A673 (cell line): ENCODE measurements at regions not wholly inside any gene's neighbourhood (a gene's known extent, or its start where the extent isn't known, plus 50 kb on each side); places are given as distances from the start of the nearest gene placed in this dataset.

Experiments
- BruUV-seq: library from RNA; stranded (reverse); fragments of 400-500 nt; replicated peaks from 2 replicates; lab custom pipeline; 2021; lab: Mats Ljungman, UMichigan
- CTCF ChIA-PET: fragments of 300-600 bp; sonication (Branson Sonifier 250); formaldehyde crosslinking; loops from one replicate; lab custom pipeline; 2022; ENCODE audit warnings: antibody characterized with exemption; lab: Charles Lee
- POLR2A ChIA-PET: fragments of 300-600 bp; sonication (Branson Sonifier 250); formaldehyde crosslinking; loops from one replicate; lab custom pipeline; 2022; ENCODE audit warnings: antibody characterized with exemption; ENCODE audit not compliant: low non-redundant PET; lab: Charles Lee
- DNase-seq: peaks from one replicate; pipeline ENCODE4 v3.0.0-alpha.2; 2015; ENCODE audit warnings: low spot score
- H3K27ac ChIP-seq: fragments of 200-600 bp; sonication (generic); 2 replicates; pipeline ENCODE4 v1.5.1; 2016; ENCODE audit warnings: mixed run types, low read depth, mild to moderate bottlenecking, mixed read lengths, antibody characterized with exemption, low read length; ENCODE audit not compliant: poor library complexity, severe bottlenecking
- H3K27me3 ChIP-seq: fragments of 200-600 bp; sonication (generic); replicated peaks from 2 replicates; pipeline ENCODE4 v1.6.1; 2017; ENCODE audit warnings: mixed run types, low read depth, mild to moderate bottlenecking, mixed read lengths, antibody characterized with exemption, low read length; ENCODE audit not compliant: insufficient read depth, poor library complexity
- H3K36me3 ChIP-seq: fragments of 200-600 bp; sonication (generic); 2 replicates; pipeline ENCODE4 v1.6.1; 2016; ENCODE audit warnings: mixed run types, mild to moderate bottlenecking, mixed read lengths, antibody characterized with exemption, low read length; ENCODE audit not compliant: insufficient read depth, poor library complexity, severe bottlenecking
- H3K4me1 ChIP-seq: fragments of 200-600 bp; sonication (generic); 2 replicates; pipeline ENCODE4 v1.6.1; 2017; ENCODE audit warnings: mixed run types, mild to moderate bottlenecking, mixed read lengths, antibody characterized with exemption, low read length; ENCODE audit not compliant: insufficient read depth, poor library complexity, severe bottlenecking
- H3K4me3 ChIP-seq: fragments of 200-600 bp; sonication (generic); 2 replicates; pipeline ENCODE4 v1.5.1; 2016; ENCODE audit warnings: low read depth, mixed run types, mild to moderate bottlenecking, mixed read lengths, low read length; ENCODE audit not compliant: poor library complexity, severe bottlenecking
- H3K9me3 ChIP-seq: fragments of 200-600 bp; sonication (generic); 2 replicates; pipeline ENCODE4 v1.6.1; 2016; ENCODE audit warnings: mixed run types, low read depth, mild to moderate bottlenecking, mixed read lengths, antibody characterized with exemption, low read length; ENCODE audit not compliant: poor library complexity, severe bottlenecking
- CTCF ChIP-seq: fragments of 300-800, 200-600 bp; sonication (generic); conservative IDR thresholded peaks from 2 replicates; pipeline ENCODE4 v1.5.1; 2017; ENCODE audit warnings: low read depth, mild to moderate bottlenecking, antibody characterized with exemption, low read length, moderate library complexity, mixed read lengths
- EZH2 ChIP-seq: fragments of 200-600 bp; sonication (generic); IDR thresholded peaks from 2 replicates; pipeline ENCODE4 v1.6.1; 2017; ENCODE audit warnings: borderline replicate concordance, low read depth, mild to moderate bottlenecking, mixed read lengths, antibody characterized with exemption, low read length; ENCODE audit not compliant: poor library complexity, severe bottlenecking
- intact Hi-C: fragments of 100-400 bp; cut with micrococcal nuclease; formaldehyde crosslinking; loops from one replicate; pipeline ENCODE4 v1.10.0; 2022; ENCODE audit not compliant: unreplicated experiment

GRCh38 chr9:3768286-3768685, 242.5 kb upstream of the RFX3 start:
- H3K36me3 ChIP-seq, result no peaks in the 10 kb centered on the region
- H3K4me3 ChIP-seq, result no peak overlapping the region
- no TSS peak for BruUV-seq
- no peak overlapping the region for H3K27ac ChIP-seq
- peaks cover 9% of the 10 kb centered on the region for H3K4me1 ChIP-seq
- ChIA-PET POLR2A (interaction anchor here (0.6 kb wide), 1 partner anchor 232 kb away, joined by 3 read pairs; no protein-coding TSS in a partner anchor), CTCF (no interaction called here)
- H3K27me3 ChIP-seq, result no peaks in the 10 kb centered on the region
- no peak for DNase-seq
- TF ChIP-seq EZH2 (no peak), CTCF (no peak)
- H3K9me3 ChIP-seq, result no peaks in the 10 kb centered on the region
- intact Hi-C loops, result no loop called here

DNA sequence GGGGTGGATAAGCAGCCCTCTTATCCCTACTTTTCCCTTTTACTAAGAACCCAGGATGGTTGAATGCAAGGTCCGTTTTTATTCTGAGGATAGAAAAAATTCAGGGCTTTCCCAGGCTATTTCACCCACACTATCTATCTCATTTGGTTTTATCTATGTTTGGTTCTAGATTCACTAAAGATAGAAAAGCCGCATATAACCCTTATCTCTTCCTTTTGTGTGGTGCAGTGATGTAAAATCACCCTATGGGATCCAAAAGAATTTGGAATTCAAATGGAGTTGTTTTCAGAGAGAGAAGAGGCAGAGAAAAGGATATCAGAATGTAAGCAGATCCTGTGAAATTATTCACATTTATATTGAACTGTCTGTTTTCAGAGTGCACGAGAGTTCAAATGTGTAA, 236.3 kb upstream of the RFX3 start:
- DNase-seq, result no peak
- H3K9me3 ChIP-seq, result no peaks in the 10 kb centered on the region
- BruUV-seq, result no TSS peak
- H3K27ac ChIP-seq, result no peak overlapping the region
- no peaks in the 10 kb centered on the region for H3K36me3 ChIP-seq
- no peak for TF ChIP-seq CTCF
- TF ChIP-seq EZH2, result no peak
- POLR2A ChIA-PET, result no interaction called here
- CTCF ChIA-PET, result no interaction called here
- no peak overlapping the region for H3K4me3 ChIP-seq
- intact Hi-C loops, result no loop called here
- no peaks in the 10 kb centered on the region for H3K27me3 ChIP-seq
- no peaks in the 10 kb centered on the region for H3K4me1 ChIP-seq

GRCh38 chr9:3760031-3760430, 234.2 kb upstream of the RFX3 start:
- intact Hi-C loops, result no loop called here
- ChIA-PET CTCF (no interaction called here), POLR2A (no interaction called here)
- TF ChIP-seq CTCF (no peak), EZH2 (no peak)
- no peak overlapping the region for H3K4me3 ChIP-seq
- no TSS peak for BruUV-seq
- no peaks in the 10 kb centered on the region for H3K4me1 ChIP-seq
- no peak for DNase-seq
- H3K27ac ChIP-seq, result no peak overlapping the region
- no peaks in the 10 kb centered on the region for H3K36me3 ChIP-seq
- no peaks in the 10 kb centered on the region for H3K9me3 ChIP-seq
- no peaks in the 10 kb centered on the region for H3K27me3 ChIP-seq
